OCI-LY3 (cell line): ENCODE measurements at regions not wholly inside any gene's neighbourhood (a gene's known extent, or its start where the extent isn't known, plus 50 kb on each side); places are given as distances from the start of the nearest gene placed in this dataset.

Experiments used
- H2AFZ ChIP-seq: fragments of 200-600, 300-600 bp; shearing (Covaris generic); 2 replicates; pipeline ENCODE4 v1.6.0; 2014; ENCODE audit warnings: antibody characterized with exemption, low read depth, low read length
- H3K27ac ChIP-seq: fragments of 200-600, 300-600 bp; sonication (generic); 2 replicates; pipeline ENCODE4 v1.5.1; 2014; ENCODE audit warnings: mild to moderate bottlenecking, low read length, moderate library complexity, mixed read lengths
- H3K27me3 ChIP-seq: fragments of 200-600, 300-600 bp; sonication (generic); 2 replicates; pipeline ENCODE4 v1.6.1; 2014; ENCODE audit warnings: low read depth, low read length, mixed read lengths
- H3K36me3 ChIP-seq: fragments of 200-600, 300-600 bp; sonication (generic); replicated peaks from 2 replicates; pipeline ENCODE3; 2014; ENCODE audit warnings: low read depth, low read length, mixed read lengths
- H3K4me1 ChIP-seq: fragments of 300-600, 200-600 bp; sonication (generic); 2 replicates; pipeline ENCODE4 v1.6.1; 2014; ENCODE audit warnings: low read length, mixed read lengths
- H3K4me2 ChIP-seq: fragments of 200-600, 300-600 bp; sonication (generic); 2 replicates; pipeline ENCODE4 v1.6.1; 2014; ENCODE audit warnings: low read length, mixed read lengths
- H3K4me3 ChIP-seq: fragments of 300-600, 200-600 bp; sonication (generic); 2 replicates; pipeline ENCODE4 v1.5.1; 2014; ENCODE audit warnings: antibody characterized with exemption, mild to moderate bottlenecking, low read length, moderate library complexity
- H3K79me2 ChIP-seq: fragments of 300-600, 200-600 bp; shearing (Covaris generic); 2 replicates; pipeline ENCODE4 v1.6.1; 2014; ENCODE audit warnings: mild to moderate bottlenecking, low read length, mixed read lengths
- H3K9ac ChIP-seq: fragments of 300-600, 200-600 bp; shearing (Covaris generic); 2 replicates; pipeline ENCODE4 v1.6.0; 2014; ENCODE audit warnings: mild to moderate bottlenecking, low read length, moderate library complexity
- H3K9me3 ChIP-seq: fragments of 200-600, 300-600 bp; shearing (Covaris generic); 2 replicates; pipeline ENCODE4 v1.6.1; 2014; ENCODE audit warnings: low read length, mixed read lengths; ENCODE audit not compliant: insufficient read depth
- H4K20me1 ChIP-seq: fragments of 200-600, 300-600 bp; sonication (generic); 2 replicates; pipeline ENCODE4 v1.6.1; 2016; ENCODE audit warnings: low read length, mixed read lengths; ENCODE audit not compliant: insufficient read depth
- EZH2phosphoT487 ChIP-seq: fragments of 200-600 bp; shearing (Covaris generic); IDR thresholded peaks from 2 replicates; pipeline ENCODE4 v1.6.1; 2018; ENCODE audit warnings: antibody characterized with exemption, mixed run types, low read depth
- TF ChIP-seq, protein P1 (sequence below): fragments of 200-600, 300-600 bp; sonication (generic); IDR thresholded peaks from 2 replicates; pipeline ENCODE4 v1.5.1; 2014; ENCODE audit warnings: antibody characterized with exemption, low read length, low read depth

DNA sequence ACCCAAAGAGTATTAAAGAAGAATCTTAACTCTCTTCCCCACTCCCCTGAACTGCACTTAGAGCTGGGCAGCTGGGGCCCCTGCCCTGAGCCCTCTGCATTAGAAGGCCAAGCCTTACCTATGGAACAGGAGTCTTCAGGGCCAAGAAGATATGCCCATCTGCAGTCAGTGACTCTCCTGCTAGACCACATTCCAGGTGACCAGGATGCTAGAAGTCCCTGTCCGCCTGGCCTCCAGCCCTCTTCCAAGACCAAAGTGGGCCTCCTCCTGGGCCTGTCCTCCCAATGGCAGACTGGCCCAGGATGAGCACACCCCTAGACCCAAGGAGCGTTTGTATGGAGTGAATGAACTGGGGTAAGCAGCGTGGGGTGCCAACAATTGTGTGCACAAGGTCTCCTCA lies 259.1 kb downstream of the LY86 start:
- H3K4me1 ChIP-seq: peaks cover 12% of the 10 kb centered on the region
- no peak overlapping the region for H3K4me2 ChIP-seq
- no peaks in the 10 kb centered on the region for H3K36me3 ChIP-seq
- H3K4me3 ChIP-seq: no peak overlapping the region
- H4K20me1 ChIP-seq: no peaks in the 10 kb centered on the region
- no peak overlapping the region for H2AFZ ChIP-seq
- H3K9me3 ChIP-seq: no peaks in the 10 kb centered on the region
- no peak overlapping the region for H3K9ac ChIP-seq
- H3K79me2 ChIP-seq: no peaks in the 10 kb centered on the region
- H3K27ac ChIP-seq: no peak overlapping the region
- H3K27me3 ChIP-seq: peaks cover 12% of the 10 kb centered on the region
- TF ChIP-seq EZH2phosphoT487: no peak
- TF ChIP-seq, protein P1, sequence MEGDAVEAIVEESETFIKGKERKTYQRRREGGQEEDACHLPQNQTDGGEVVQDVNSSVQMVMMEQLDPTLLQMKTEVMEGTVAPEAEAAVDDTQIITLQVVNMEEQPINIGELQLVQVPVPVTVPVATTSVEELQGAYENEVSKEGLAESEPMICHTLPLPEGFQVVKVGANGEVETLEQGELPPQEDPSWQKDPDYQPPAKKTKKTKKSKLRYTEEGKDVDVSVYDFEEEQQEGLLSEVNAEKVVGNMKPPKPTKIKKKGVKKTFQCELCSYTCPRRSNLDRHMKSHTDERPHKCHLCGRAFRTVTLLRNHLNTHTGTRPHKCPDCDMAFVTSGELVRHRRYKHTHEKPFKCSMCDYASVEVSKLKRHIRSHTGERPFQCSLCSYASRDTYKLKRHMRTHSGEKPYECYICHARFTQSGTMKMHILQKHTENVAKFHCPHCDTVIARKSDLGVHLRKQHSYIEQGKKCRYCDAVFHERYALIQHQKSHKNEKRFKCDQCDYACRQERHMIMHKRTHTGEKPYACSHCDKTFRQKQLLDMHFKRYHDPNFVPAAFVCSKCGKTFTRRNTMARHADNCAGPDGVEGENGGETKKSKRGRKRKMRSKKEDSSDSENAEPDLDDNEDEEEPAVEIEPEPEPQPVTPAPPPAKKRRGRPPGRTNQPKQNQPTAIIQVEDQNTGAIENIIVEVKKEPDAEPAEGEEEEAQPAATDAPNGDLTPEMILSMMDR: no peak

DNA sequence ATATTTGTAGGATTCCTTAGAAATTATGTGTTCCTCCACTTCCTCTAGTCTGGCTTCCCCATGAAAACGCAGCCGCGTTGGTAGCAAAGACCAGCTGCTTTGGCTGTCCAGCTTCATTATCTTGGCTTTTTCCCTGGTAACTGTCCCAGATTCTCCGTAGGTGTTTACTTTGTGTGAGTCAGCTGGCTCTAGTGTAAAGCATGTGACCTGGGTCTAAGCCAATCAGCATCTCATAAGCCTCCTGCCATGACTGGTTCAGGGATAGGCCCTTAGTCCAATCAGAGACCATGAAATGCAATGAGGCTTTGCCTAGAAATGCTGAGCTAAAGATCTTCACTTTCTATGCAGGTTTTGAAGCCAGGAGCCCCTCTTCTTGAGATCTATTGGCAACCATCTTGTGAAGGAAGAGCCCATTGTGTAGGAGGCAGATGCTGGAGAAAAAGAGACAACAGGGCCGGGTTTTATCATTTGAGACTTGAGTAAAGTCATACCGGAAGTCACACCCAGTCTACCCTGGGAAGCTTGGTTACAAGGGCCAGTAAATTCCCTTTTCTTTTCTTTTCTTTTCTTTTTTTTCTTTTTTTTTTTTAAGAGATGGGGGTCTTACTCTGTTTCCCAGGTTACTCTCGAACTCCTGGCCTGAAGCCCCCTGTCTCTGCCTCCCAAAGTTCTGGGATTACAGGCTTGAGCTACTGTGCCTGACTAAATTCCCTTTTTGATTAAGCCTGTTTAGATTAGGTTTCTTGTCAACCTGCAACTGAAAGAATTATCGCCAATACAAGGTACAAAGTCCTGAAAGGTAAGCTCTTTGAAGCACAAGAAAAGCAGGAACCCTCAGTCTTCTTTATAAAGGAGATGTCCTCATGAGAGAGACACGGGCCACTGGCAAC lies 256.5 kb upstream of the RREB1 start:
- H3K36me3 ChIP-seq: no peaks in the 10 kb centered on the region
- H4K20me1 ChIP-seq: no peaks in the 10 kb centered on the region
- H2AFZ ChIP-seq: peak overlapping the region; percentile 52; the same call in 1 of the 2 replicates
- no peak overlapping the region for H3K27ac ChIP-seq
- no peak overlapping the region for H3K9ac ChIP-seq
- peaks cover 31% of the 10 kb centered on the region for H3K4me1 ChIP-seq
- no peak overlapping the region for H3K4me3 ChIP-seq
- H3K9me3 ChIP-seq: no peaks in the 10 kb centered on the region
- no peak overlapping the region for H3K4me2 ChIP-seq
- no peaks in the 10 kb centered on the region for H3K27me3 ChIP-seq
- TF ChIP-seq EZH2phosphoT487: no peak
- TF ChIP-seq, protein P1: no peak
- no peaks in the 10 kb centered on the region for H3K79me2 ChIP-seq

DNA sequence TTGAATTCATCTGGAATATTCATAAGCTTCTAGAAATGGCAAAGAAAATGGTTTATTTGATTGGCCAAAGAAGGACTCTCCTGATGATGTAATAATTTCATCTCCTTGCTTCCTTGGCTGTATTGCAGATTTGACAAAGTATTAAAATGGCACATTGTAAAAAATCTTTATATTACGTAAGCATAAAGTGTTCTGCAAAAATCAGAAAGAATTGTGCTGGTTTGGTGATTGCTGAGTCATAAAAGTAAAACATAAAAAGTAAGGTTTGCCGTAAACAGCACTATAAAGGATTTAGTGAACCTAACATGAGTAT lies 255.9 kb upstream of the RREB1 start:
- TF ChIP-seq, protein P1: no peak
- TF ChIP-seq EZH2phosphoT487: no peak
- H3K4me1 ChIP-seq: peaks cover 38% of the 10 kb centered on the region
- no peaks in the 10 kb centered on the region for H3K9me3 ChIP-seq
- no peak overlapping the region for H3K9ac ChIP-seq
- H3K36me3 ChIP-seq: no peaks in the 10 kb centered on the region
- no peak overlapping the region for H3K4me2 ChIP-seq
- no peaks in the 10 kb centered on the region for H3K27me3 ChIP-seq
- no peaks in the 10 kb centered on the region for H3K79me2 ChIP-seq
- no peak overlapping the region for H3K4me3 ChIP-seq
- no peaks in the 10 kb centered on the region for H4K20me1 ChIP-seq
- H3K27ac ChIP-seq: no peak overlapping the region
- no peak overlapping the region for H2AFZ ChIP-seq

DNA sequence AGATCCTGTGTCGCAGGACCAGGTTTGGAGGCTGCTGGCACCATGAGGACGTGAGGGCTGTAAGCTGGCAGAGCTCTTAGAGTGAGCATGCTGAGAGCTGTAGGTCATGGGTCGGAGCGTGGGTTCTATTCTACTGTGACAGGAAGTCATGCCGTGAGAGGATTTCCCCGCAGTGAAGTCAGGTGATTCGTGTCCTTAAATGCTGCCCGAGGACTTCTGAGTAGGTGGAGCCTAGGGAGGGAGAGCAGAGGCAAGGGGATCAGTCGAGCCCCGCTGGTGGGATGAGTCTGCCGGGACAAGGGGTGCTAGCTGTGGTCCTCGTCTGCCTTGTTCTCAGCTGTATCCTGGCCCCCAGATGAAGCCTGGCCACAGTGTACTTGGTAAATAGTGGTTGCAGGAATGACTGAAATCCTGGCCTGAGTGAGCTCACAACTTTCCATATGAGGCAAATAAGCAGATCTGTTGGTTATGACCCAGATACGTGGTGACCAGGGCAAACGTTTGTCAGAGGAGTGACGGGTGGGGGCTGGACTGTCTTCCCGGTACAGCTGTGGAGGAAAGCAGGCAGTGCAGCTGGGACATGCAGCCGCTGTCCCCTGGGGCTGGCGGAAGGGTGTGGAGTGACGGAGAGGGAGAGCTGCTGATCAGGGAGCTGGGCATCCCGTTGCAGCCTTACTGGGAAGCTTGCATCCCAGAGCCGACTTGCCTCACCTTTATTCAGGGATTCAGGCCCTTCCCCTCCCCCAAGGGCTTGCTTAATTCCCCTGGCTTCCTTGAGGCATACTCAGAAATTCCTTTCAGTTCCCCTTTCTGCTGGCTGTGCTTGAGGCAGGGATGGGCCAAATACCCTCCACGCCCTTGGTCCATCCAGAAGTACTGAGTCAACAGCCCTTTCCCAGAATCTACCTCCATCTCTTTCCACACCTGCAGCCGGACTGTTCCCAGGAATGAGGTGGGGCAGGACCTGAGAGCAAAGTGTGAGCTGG lies 250.9 kb upstream of the RREB1 start:
- H4K20me1 ChIP-seq: no peaks in the 10 kb centered on the region
- H3K36me3 ChIP-seq: no peaks in the 10 kb centered on the region
- peak overlapping the region; percentile 61; the same call in 1 of the 2 replicates for H3K9ac ChIP-seq
- H3K27ac ChIP-seq: peak overlapping the region; percentile 58
- no peak overlapping the region for H2AFZ ChIP-seq
- H3K4me1 ChIP-seq: peaks cover 57% of the 10 kb centered on the region
- H3K9me3 ChIP-seq: no peaks in the 10 kb centered on the region
- no peaks in the 10 kb centered on the region for H3K27me3 ChIP-seq
- H3K4me2 ChIP-seq: peak overlapping the region; percentile 84
- no peak for TF ChIP-seq EZH2phosphoT487
- TF ChIP-seq, protein P1: no peak
- H3K79me2 ChIP-seq: no peaks in the 10 kb centered on the region
- peak overlapping the region; percentile 75 for H3K4me3 ChIP-seq
